GM19438 (cell line): ENCODE measurements at regions not wholly inside any gene's neighbourhood (a gene's known extent, or its start where the extent isn't known, plus 50 kb on each side); places are given as distances from the start of the nearest gene placed in this dataset.
"Not testable (repeated sequence)": the region's sequence is repeated elsewhere in the genome, so short reads cannot be mapped to it uniquely, and the experiment has no call there.

Experiments used
- ATAC-seq: cut with Tn5 transposase; IDR thresholded peaks from one replicate; pipeline ENCODE4 v1.9.1; 2021; ENCODE audit warnings: low read depth; ENCODE audit not compliant: unreplicated experiment

DNA sequence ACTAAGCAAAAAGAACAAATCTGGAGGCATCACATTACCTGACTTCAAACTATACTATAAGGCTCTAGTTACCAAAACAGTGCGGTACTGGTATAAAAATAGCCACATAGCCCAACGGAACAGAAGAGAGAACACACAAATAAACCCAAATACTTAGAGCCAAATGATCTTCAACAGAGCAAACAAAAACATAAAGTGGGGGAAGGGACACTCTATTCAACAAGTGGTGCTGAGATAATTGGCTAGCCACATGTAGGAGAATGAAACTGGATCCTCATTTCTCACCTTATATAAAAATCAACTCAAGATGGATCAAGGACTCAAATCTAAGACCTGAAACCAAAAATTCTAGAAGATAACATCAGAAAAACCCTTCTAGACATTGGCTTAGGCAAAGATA lies 89.9 kb upstream of the ZNF608 start:
- not testable (repeated sequence) for ATAC-seq

DNA sequence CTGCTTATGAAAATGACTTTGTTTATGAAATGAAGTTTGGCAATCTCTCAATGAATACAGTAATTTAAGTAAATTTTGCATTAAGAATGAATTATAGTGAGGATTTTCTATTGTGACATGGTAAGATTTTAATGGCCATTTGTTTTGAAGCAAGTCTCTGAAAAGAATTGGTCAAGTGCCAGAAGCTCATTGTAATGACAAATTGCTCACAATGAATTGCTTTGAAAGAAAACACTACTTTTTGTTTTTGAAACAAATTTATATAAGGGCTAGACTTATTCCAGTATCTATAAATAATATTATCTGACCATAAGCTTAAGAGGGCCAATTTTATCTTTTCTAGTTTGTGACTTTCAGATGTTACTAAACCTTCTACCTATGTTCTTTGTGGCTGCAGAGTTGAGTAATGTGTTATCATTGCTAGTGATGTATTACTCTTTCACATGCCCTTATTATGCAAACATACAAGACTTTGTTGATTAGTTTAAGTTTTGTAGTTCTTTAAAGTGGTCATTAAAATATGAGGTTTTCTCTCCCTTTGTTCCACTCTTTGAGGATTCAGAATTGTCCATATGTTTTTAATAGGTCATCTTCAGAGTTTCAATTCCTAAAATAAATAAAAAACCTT lies 93.0 kb upstream of the ZNF608 start:
- no peak for ATAC-seq

DNA sequence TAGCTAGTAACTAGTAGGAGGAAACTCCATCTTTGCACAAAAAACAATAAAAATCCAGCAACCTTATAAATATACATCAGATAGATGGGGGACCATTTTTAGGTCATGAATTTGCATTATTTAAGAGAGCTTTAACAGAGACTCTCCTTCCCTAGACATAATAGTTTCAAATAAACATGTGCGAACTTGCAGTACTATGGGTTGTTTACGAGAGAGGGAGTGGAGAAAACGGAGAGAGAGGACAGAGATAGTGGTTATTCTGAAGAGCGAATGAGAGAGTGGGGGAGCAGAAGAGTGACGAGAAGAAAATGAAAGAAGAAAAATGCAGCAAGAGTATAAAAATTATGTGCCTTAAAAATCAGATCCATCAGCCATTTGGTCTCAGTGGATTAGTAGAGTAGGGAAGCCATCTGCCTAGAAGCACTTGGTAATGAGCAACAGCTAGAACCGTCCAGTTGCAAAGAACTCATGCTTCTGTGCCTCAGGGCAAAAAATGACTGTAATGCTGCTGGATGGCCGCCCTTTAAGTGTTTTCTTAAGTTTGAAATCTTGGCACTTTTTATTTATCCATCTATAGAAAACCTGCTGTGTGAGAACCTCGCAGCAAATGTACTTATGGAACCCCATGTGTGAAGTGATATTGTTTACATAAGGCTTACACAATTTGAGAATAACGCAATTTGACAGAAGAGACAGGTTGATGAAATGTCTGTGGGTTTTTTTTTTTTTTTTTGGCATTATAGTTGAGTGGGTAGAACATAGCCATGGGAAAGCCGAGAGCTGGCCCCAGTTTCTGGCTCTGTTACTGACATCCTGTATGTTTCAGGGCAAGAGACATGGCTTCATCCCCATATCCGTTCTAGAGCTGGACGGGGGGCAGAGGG lies 95.6 kb upstream of the ZNF608 start:
- no peak for ATAC-seq

DNA sequence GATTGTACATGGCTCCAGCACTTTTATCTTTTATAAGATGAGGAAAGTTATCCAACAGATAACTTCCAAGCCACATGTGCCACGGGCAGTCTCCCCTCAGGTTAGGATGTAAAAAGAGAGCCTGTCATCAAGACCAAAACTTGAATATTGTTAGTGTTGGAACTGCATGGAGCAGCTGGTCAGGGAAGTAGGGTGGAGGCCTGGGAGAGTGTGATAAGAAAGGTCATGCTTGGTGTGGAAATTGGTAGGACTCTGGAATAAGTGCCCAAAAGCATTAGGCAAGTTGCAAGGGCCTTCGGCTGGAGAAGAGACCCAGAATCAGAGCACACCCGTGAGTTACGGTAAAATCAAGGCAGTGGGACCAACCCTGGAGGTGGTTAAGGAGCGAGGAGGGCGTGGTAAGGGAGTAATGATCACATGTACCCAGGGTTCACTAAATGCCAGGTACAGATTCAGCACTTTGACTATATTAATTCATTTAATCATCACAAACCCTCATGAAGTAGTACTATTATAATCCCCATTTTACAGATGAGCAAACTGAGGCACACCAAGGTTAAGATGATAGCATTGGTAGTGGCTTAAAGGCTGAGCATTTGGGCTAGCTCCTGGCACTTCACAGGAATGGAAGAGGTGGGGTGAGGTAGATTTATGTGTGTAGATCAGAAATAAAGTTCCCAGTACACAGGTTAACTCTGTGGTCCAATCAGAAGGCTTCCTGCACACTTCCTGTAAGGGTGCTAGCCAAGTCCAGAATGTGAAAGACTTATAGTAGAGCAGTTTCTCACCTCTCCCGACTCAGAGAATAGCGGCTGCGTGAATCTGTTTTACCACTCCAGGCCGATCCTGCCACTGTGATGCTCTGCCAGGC lies 96.5 kb upstream of the ZNF608 start:
- no peak for ATAC-seq

DNA sequence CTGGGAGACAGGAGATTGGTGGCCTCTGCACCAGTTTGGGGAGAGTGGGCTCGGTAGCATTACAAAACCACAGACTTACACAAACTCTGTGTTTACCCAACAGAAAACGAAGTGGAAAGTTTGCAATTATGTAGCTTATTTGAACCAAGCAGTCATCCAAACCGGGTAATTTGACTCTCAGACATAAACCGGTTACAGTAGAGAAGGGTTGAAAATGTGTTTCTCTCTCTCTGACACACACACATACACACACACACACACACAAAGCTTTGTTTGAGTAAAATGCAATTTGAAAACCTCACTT lies 97.1 kb upstream of the ZNF608 start:
- ATAC-seq = no peak

DNA sequence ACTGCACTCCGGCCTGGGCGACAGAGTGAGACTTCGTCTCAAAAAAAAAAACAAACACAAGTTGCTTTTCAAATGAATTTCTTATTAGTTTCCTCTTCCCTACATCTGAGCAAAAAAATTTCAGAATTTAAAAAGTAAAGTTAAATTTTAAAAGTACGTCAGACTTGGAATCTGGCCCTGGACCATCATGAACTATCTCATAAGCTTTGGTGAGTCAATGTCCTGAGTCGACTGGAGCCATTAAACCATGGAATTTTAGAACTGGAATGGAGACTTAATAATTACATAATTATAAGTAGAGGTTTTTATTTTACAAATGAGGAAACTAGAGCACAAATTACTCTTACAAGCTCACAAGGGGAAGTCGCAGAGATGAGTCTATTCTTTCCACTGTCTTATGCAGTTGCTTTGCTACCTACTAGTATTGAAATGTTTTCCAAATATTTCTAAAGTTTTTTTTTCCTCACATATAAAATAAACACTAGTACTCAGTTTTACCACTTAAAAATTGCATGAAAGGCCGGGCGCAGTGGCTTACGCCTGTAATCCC lies 98.0 kb upstream of the ZNF608 start:
- ATAC-seq = no peak

DNA sequence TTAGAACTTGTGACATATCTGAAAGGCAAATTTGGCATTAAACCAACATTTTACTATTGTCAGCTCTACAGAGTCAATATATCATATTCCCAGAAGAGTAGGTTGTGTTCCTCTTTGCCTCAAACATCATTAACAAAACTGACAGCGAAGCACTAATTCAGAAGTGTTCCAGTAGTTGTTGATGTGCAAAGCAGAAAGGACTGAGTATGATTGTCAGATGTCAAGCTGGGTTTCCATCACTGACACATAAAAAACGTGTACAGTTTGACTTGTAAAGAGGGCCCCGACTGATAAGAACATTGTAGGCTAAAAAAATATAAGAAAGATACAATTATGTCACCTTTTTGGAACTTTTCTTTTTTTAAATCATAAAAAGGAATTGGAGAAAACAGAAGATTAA lies 101.5 kb upstream of the ZNF608 start:
- ATAC-seq = no peak

DNA sequence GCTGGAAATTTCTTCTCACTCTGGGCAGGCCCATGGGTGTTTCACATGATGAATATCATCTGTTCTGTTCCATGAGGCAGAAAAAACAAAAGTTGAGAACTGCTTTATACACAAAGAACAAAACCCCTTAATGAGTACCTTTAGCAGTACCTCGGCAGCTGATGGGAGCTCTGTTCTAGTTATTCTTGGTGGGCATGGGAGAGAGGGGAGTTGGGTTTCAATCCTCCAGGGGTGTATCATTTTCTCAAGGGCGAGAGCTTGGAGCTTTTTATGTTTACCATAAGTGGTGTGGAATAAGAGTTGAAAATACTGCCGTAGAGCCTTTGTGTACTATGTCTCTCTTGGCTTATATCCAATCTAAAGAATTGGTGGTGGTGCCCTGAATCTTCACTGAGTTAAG lies 103.3 kb upstream of the ZNF608 start:
- ATAC-seq = no peak

DNA sequence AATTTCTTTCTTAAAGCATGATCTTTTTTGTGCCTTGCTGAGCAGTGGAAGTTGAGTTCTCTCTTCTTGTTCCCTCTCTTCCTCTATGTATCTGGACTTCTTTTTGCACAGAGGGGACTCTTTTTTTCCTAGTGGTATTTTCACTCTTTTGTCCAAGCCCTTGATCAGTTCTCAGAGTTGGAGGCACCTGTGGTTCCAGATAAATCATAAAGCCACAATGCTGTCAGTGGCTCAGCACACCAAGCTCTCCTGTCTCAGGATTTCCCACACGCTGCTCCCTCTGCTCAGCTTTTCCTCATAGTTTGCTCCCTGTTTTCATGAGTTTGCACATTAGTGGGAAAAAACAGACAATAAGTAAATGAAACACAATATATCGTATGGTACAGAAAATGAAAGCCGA lies 110.3 kb upstream of the ZNF608 start:
- ATAC-seq = no peak

DNA sequence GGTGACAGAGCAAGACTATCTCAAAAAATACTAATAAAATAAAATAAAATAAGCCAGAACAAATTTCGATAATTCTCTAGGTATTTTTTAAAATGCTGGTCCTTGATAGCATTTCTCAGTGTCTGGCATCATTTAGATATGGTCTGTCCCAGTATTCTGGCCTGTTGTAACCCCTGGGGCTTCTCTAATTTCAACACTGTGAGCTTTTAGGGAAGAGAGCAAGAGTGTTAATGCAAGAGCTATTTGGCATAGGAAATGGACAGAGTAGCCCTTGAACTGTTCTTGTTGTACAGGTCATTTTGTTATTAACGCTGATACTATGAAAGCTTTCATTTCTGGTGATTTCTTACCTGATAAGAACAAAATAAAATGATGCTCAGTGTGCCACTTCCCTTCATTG lies 112.2 kb upstream of the ZNF608 start:
- no peak for ATAC-seq

DNA sequence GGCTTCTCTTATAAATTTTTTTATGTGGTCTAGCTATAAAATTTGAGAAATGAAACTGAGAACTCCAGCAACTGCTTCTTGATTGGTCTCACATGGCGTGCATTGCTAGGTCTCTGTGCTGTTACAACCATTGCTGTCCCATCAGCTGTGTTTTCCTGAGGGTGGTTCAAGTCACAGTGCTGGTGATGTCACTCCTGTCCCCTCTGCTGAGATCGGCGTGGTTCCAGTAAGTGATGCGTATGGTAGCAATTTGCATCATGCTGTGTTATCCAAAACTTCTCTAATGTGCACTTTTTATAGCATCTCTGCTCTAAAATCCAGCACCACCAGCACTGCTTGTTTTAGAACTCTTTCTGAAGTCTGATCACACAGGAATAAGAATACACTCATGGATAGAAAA lies 112.6 kb upstream of the ZNF608 start:
- ATAC-seq = no peak

DNA sequence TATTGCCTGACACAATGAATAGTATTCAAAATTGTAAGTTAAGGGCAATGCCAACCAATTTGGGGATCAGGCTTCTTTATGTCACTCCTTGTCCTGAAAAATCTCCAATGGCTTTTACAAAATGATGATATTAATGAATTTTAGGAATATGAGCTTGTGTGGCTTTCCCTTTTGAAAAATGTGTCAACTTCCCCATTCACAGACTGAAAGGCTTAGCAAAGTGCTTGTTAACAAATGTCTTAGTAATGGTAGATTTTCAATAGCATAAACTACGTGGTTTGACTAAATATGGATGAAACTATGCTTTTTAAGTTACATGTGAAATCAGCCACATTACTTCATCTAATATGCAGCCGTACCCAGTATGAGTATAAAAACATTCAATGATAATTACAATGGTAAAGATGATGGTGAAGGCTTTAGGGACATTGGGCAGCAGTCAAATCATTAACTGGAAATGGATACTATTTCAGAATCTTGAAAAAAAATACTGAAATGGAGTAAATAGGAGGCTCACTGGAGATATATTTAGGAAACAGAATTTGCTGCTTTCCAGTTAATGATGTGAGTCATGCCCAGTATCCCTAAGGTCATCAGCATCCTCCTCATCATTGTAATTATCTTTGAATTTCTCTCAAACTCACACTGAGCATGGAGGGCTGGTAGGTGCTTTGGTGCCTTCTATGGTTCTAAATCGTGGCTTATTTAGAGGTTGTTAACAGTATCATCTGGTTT lies 113.3 kb upstream of the ZNF608 start:
- ATAC-seq = no peak

DNA sequence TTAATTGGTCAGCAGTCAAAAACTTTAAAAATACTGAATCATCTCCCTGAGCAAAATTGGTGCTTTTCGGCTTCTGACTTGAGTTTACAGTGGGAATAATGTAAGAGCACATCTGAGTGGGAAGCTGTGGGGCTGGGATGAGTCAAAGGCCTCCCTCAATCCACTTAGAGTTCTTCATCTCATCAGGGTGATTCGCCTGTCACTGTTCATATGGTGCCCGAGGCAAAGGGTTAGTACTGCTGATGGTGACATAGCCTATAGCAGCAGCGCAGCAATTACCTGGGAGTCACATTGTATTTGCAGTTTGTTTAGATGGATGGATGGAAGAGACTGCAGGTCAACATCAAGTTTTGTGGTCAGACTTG lies 113.8 kb upstream of the ZNF608 start:
- no peak for ATAC-seq

DNA sequence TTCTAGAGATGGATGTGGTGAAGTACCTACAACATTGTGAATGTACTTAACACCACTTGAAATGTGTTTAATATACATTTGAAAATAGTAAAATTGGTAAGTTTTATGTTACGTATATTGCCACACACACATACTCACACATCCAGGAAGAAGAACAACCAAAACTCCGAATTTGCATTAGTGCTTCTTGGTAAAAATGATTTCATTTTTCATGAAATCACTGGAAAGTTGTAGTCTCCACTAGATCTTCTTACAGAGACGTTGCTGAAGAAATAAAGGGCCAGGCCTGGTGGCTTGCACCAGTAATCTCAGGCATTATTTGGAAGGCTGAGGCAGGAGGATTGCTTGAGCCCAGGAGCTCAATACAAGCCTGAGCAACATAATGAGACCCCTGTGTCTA lies 118.6 kb upstream of the ZNF608 start:
- no peak for ATAC-seq

DNA sequence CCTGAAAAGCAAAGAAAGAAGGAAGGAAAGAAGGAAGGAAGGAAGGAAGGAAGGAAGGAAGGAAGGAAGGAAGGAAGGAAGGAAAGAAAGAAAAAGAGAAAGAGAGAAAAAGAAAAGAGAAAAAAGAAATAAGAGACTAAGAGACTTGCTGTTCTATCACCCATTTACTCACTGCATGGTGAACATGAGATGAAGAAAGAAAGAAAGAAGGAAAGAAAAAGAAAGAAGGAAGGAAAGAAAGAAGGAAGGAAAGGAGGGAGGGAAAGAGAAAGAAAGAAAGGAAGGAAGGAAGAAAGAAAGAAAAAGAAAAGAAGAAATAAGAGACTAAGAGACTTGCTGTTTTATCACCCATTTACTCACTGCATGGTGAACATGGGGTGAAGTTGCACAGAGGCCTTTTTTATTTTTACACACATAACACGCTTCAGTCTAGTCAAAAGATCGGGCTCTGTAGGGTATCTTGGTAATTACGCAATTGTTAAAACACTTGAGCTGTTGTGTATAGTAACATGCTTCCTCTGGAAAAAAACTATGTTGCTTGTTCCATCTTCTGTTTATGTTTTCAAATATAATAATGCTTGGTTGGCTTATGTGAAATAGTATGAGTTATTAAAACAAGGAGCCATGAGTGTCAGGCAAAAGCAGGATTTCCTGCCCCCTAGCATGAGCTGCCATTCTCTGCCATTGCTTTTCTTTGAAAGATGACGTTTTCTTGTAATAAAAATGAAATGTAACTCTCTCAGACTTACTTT lies 119.3 kb upstream of the ZNF608 start:
- ATAC-seq = no peak

DNA sequence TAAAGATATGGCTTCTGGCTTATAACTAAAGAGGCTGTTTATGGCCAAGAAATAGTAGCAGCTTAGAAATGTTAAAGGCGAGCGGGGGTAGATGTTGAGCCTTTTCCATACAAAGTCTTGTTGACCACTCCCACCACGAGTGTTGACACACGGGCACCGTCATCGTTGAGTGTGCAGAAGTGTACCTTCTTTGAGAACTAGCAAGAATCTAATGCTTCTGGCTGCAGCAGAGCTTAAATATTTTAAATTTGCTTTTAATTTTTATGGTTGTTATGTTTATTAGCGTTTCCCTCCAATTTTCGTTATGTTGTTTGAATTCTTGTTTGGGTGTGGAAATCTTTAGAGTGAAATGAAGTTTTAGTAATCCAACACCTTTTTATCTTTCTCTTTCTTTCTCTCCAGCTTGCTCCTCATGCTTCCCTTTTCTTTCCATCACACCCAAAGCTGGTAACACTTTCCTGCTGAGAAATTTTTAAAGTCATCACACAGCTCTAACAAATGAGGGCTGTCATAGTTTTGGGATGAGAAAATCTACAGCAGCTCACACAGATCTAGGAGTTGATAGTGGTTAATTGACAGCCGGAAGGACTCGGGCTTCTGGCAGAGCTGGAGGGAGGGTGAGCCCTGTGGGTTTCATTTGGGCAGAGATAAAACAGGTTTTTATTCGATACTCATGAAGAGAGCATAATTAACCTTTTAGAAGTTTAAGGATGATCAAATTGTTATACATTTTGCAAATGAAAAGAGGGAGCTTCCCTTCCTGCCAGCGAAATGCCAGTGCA lies 120.1 kb upstream of the ZNF608 start:
- ATAC-seq = no peak

DNA sequence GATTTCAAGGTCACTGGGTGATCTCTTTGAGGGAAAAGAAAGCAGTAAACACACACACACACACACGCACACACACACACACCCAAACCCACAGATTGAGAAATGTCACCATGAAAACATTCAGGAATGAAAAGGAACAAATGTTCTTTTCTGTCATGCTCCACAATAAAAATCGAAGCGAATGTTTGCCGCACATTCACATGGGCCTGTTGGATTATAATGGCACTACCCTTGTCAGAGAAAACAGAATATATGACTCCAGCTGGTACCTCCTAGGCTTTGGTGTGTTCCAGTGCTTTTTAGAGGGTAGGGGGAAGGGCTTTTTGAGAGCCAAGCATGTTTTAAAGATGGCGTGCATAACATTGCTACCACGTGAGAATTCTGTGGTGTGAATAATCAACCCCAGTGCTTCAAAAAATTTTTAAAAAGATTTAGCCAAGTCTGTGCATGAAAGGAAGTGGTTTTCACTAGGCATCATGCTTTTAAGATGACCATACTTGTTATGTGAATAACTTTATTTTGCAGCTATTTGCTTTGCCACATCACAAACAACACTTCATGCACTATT lies 120.8 kb upstream of the ZNF608 start:
- ATAC-seq = no peak

DNA sequence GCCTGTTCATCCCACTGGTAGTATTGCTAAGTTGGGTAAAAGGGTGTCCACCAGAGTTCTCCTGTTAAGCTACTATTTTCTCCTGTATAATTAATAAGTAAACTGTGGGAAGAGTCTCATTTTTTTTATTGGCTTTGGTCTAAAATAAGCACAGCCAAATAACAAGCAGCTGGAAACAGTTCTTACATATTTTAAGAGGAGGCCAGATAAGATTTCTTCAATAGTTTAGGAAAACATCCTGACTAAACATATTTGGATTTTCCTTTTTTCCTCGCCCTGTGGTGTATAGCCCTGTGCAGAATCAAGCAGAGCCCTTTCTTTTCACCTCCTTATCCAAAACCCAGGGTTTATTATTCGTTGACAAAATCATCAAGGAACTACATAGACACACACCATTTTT lies 122.2 kb upstream of the ZNF608 start:
- no peak for ATAC-seq
